Colonic mucosa (tissue), 4 donors: ENCODE measurements at regions not wholly inside any gene's neighbourhood (a gene's known extent, or its start where the extent isn't known, plus 50 kb on each side); places are given as distances from the start of the nearest gene placed in this dataset.

Experiments
- DNase-seq: peaks from one replicate; pipeline ENCODE4 v3.0.0-alpha.2; 2020
- H3K27ac ChIP-seq: fragments of 200-600 bp; one replicate; pipeline ENCODE4 v1.8.0; 2021
- H3K27me3 ChIP-seq: fragments of 200-600 bp; one replicate; pipeline ENCODE4 v1.8.0; 2021
- H3K36me3 ChIP-seq: fragments of 200-600 bp; one replicate; pipeline ENCODE4 v1.8.0; 2021
- H3K4me1 ChIP-seq: fragments of 200-600 bp; one replicate; pipeline ENCODE4 v1.8.0; 2021; ENCODE audit warnings: mild to moderate bottlenecking
- H3K4me3 ChIP-seq: fragments of 200-600 bp; one replicate; pipeline ENCODE4 v1.8.0; 2021
- H3K9ac ChIP-seq, 2 donors: one replicate each; pipeline ENCODE4 v1.7.0; 2013; ENCODE audit warnings: control low read depth in 2 of 2, low read depth in 2 of 2, low read length in 2 of 2
- H3K9me3 ChIP-seq: fragments of 200-600 bp; one replicate; pipeline ENCODE4 v1.8.0; 2021
- intact Hi-C: fragments of 100-400 bp; cut with DNase I; formaldehyde crosslinking; loops from one replicate; pipeline ENCODE4 v1.14.1; 2022
- TF ChIP-seq, protein P1 (sequence below): fragments of 200-600 bp; IDR thresholded peaks from one replicate; pipeline ENCODE4 v1.8.0; 2022; ENCODE audit warnings: antibody characterized with exemption, mild to moderate bottlenecking
- donor health status: healthy.
- donor health status: DM: no; HTN: no; CAD: no.
- donor health status: DM: no; HTN: no; CAD: no.

- H3K9ac ChIP-seq, result no peak overlapping the region
- no peak overlapping the region for H3K27ac ChIP-seq
- TF ChIP-seq, protein P1, sequence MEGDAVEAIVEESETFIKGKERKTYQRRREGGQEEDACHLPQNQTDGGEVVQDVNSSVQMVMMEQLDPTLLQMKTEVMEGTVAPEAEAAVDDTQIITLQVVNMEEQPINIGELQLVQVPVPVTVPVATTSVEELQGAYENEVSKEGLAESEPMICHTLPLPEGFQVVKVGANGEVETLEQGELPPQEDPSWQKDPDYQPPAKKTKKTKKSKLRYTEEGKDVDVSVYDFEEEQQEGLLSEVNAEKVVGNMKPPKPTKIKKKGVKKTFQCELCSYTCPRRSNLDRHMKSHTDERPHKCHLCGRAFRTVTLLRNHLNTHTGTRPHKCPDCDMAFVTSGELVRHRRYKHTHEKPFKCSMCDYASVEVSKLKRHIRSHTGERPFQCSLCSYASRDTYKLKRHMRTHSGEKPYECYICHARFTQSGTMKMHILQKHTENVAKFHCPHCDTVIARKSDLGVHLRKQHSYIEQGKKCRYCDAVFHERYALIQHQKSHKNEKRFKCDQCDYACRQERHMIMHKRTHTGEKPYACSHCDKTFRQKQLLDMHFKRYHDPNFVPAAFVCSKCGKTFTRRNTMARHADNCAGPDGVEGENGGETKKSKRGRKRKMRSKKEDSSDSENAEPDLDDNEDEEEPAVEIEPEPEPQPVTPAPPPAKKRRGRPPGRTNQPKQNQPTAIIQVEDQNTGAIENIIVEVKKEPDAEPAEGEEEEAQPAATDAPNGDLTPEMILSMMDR, result no peak
- no peaks in the 10 kb centered on the region for H3K9me3 ChIP-seq
- H3K4me3 ChIP-seq, result no peak overlapping the region
- no peaks in the 10 kb centered on the region for H3K27me3 ChIP-seq
- no peaks in the 10 kb centered on the region for H3K4me1 ChIP-seq
- H3K36me3 ChIP-seq, result no peaks in the 10 kb centered on the region
- intact Hi-C loops, result no loop called here
- no peak for DNase-seq
Observed at GRCh38 chr11:97525273-97525672, 1135.5 kb downstream of the JRKL start.

DNA sequence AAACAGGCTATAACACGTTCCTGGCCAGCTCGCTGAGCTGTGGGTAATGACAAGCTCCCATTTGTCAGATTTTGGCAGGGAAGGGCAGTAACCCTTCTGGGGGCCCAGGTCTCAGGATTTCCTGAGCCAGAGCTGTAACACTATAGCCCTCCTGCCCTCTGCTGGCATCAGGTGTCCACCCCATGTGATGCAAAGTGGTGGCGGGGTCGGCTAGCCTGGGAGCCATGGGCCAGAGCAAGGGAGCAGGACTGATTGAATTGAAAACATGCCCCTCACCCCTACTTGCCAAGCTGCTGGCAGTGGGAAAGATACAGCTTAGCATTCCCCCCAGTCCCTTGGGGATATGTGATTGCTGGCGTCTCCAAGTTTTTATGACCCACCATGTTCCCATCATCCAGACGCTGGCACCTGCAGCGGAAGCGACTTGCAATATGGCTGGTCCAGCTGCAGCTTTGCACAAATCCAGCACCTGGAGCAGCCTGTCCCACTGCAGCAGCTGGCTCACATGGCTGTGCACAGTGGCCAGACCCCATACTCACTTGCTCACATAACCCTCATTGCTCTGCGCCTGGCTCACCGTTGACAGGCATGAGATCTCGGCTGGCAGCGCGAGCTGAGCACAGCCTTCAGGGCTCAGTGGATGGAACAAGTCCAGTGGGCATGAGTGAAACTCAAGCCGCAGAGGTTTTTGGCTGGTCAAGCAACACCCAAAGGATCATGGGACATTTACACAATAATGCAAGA lies 1147.8 kb downstream of the JRKL start:
- Histone ChIP-seq H3K27ac (no peak overlapping the region), H3K9ac (no peak overlapping the region), H3K9me3 (no peaks in the 10 kb centered on the region), H3K36me3 (no peaks in the 10 kb centered on the region), H3K4me3 (no peak overlapping the region), H3K4me1 (no peaks in the 10 kb centered on the region), H3K27me3 (no peaks in the 10 kb centered on the region)
- TF ChIP-seq, protein P1, result no peak
- no peak for DNase-seq
- intact Hi-C loops, result no loop called here

DNA sequence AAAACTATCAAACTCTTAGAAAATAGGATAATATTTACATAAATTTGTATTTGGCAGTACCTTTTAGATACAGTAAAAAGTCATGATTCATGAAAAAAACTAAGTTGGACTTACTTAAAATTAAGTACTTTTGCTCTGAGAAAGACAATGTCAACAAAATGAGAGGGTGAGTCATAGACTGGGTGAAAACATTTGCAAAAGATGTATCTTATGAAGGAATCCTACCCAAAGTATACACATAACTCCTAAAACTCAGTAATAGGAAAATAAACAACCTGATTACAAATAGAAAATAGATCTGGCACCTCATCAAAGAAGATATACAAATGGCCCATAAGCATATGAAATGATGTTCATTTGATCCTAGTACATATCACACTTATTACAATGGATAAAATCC lies 1154.6 kb downstream of the JRKL start:
- Histone ChIP-seq H3K36me3 (no peaks in the 10 kb centered on the region), H3K27ac (no peak overlapping the region), H3K9me3 (no peaks in the 10 kb centered on the region), H3K27me3 (no peaks in the 10 kb centered on the region), H3K4me1 (no peaks in the 10 kb centered on the region), H3K9ac (no peak overlapping the region), H3K4me3 (no peak overlapping the region)
- TF ChIP-seq, protein P1, result no peak
- intact Hi-C loops, result no loop called here
- no peak for DNase-seq

- TF ChIP-seq, protein P1, result no peak
- Histone ChIP-seq H3K4me3 (no peak overlapping the region), H3K27me3 (no peaks in the 10 kb centered on the region), H3K4me1 (no peaks in the 10 kb centered on the region), H3K27ac (no peak overlapping the region), H3K36me3 (no peaks in the 10 kb centered on the region), H3K9ac (no peak overlapping the region), H3K9me3 (no peaks in the 10 kb centered on the region)
- DNase-seq, result no peak
- intact Hi-C loops, result no loop called here
Observed at GRCh38 chr11:97548280-97548679, 1158.5 kb downstream of the JRKL start.

DNA sequence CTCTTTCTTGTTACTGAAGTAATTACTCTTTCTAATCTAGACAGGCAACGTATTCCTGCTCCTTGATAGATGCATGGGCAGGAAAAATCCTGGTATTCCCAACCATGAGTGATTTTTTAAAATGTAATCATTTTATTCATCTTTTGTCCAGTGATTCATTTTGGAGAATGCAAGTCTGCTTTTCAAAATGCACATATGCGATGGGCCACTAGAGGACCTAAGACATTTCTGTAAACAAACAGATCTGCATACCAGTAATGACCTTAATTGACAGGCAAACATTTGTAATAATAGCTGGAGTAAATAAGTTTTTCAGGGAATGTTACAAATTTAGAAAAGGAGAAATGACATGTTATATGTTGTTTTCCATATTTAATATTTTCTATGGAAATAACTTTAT lies 1167.6 kb downstream of the JRKL start:
- H3K9ac ChIP-seq, result no peak overlapping the region
- H3K36me3 ChIP-seq, result no peaks in the 10 kb centered on the region
- TF ChIP-seq, protein P1, result no peak
- H3K9me3 ChIP-seq, result no peaks in the 10 kb centered on the region
- no peaks in the 10 kb centered on the region for H3K4me1 ChIP-seq
- no peaks in the 10 kb centered on the region for H3K27me3 ChIP-seq
- intact Hi-C loops, result no loop called here
- DNase-seq, result no peak
- no peak overlapping the region for H3K27ac ChIP-seq
- H3K4me3 ChIP-seq, result no peak overlapping the region
